HG02852 (cell line): ENCODE measurements at regions not wholly inside any gene's neighbourhood (a gene's known extent, or its start where the extent isn't known, plus 50 kb on each side); places are given as distances from the start of the nearest gene placed in this dataset.

Experiments used
- ATAC-seq: cut with Tn5 transposase; IDR thresholded peaks from one replicate; pipeline ENCODE4 v1.9.1; 2021; ENCODE audit warnings: mild to moderate bottlenecking, moderate library complexity; ENCODE audit not compliant: unreplicated experiment

DNA sequence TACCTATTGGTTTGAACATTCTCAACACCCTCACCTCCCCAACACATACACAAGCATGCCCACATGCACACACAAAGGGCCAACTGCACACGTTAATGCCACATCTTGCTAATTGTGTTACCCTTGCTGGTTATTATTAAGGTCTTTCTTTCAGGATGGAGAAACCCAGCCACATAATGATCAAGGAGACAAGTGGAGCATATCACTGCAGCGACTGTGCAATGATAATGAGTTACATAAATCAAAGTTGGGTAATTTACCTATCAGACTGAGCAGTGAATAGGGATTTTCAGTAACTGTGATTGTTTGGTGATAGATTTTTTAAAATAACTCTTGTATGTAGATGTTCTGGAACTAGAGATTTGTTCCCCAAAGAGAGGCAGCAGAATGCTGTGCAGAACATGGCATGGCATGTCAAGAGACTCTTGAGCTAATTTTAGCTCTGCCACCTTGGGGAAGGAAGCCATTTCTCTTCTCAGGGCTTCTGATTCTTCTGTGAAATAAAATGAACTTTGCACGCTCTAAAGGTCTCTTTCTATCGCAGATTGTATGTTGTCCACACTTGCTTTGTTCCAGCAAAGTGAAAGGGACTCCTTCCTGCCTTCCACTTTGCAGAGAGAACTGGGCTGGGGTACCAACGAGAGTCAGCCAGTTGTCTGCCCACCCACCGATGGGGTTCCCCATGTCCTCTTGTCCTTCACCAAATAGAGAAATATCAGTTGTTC, 126.0 kb upstream of the CAMK1G start:
- no peak for ATAC-seq

DNA sequence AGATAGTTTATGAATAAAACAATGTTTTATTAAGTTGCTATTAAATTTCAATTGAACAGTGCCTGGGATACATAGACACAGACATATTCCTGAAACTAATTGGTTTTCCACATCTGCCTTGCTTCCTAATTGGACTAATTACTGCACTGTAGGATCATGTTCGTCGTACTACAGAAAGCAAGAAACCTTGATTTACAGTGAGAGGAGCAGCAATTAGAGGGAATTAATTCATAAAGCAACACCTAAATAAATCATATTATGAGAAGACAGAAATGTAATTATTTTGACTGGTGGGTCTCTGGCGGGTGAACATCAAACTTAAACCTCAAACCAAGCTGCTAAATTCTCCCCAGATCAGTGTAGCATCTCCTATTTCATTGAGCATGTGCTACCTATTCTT, 124.6 kb upstream of the CAMK1G start:
- no peak for ATAC-seq

DNA sequence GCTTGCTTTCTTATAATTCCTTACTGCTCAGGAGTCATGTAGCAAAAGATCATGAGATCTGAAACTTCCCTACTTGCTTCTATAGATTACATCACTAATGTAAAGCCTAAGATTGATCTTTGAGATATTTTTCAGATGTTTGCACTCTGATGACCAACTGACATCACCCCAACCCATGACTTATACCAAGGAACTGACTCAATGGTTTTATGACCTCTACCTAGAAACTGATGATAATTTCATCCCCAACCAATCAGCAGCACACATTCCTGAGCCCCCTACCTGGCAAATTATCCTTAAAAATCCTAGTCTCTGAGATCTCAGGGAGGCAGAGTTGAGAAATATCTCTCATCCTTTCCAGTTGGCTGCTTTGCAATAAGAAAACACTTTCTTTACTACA, 122.3 kb upstream of the CAMK1G start:
- ATAC-seq, result no peak

DNA sequence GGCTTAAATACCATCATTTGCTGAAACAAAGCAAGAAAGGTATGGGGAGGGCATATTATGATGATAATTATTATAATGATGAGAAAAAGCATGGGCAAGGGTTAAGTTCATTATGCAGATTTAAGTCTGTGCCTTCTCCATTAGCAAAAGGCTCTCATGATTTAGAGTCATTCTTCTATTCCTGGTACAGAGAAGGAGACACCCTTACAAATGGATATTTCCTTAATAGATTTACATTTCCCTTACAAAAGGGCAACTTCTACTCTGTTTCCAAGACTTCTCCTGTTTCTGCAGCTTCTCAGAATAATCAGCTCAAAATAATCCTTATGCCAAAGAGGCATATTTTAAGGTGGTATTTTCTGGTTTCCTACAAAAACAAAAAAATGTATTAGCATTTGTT, 121.1 kb upstream of the CAMK1G start:
- no peak for ATAC-seq

DNA sequence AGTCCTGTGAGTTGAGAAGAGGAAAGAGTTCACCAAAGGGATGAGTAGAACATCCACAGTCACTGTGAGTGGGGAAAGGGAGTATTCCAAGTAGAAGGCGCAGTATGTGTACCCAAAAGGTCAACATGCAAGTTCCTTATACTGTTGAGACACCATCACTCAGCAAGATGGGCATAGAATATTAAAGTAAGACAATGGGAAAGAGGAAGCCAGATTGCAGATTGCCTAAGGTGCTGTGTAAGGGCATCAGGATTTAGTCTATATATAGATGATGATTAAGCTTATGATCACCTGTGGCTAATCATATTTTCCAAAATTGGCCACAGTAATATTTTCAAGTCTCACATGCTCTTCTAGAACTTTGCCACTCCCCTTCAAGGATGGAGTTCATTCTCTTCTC, 120.1 kb upstream of the CAMK1G start:
- ATAC-seq, result no peak

DNA sequence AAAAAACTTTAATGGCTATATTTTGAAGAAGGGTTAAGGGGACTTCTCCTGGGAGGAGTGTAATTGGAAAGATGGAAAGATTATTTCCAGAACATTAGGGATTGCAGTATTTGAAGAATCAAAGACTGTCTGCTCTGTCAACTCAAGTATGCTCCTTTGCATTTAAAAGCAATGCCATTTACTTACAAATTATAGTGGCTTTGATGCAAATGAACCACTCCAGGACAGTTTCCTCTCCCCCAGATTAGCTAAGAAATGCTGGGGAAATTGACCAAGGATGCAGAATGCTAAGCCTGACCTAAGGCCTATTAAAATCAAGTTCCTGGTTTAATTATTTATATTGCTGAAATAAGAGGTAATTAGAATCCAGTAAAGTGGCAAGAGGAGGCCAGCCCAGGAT, 110.5 kb upstream of the CAMK1G start:
- no peak for ATAC-seq

DNA sequence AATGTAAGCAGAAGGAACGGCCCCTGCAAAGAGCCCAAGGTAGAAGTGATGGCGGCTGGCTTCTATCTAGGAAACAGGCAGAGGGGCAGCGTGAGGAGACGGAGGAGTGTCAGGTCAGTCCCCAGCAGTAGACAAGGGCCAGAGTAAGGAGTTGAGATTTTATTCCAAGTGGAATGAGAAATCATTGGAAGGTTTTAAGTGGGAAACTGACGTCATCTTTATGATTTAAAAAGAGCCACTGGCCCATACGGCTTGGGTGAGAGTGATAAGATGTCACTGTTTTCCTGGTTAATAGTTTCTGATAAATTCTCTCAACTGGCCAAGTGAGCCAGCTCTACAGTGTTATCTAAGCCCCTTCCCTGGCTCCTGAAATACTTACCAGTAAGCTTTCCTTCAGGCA, 103.2 kb upstream of the CAMK1G start:
- ATAC-seq, result no peak

DNA sequence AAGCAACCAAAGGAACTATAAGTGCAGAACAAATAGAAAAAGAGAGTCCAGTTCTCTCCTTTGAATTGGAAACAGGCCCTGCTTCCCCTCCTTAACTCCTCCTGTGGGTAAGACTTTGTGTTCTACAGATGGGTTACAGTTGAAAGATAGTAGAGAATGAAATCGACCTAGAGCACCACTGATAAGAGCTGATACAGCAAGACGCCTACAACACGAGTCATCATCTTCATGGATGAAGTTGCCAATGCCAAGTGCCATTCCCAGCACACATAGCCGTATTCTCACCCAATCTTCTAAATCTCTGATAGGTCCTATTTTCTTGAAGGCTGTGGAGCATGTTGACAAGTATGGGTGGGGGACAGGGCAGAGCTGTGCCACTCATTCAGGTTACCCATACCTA, 99.8 kb upstream of the CAMK1G start:
- no peak for ATAC-seq

DNA sequence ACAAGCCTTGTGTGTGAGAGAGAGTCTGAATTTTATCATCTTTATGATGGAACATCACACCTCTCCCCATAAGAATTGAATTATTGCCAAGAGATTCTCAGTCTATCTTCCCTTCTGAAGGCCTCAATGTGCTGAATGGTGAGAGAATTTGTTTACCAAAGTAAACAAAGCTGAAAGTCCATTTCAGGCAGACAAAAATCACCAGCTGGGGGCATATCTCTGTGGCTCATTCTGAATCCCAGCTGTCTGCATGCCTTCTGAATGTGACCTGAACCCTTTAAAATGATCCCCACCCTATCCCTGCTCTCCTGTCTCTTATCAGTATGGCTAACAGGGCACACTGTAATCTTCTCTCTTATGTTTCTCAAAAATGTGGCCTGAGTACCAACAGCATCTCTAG, 99.1 kb upstream of the CAMK1G start:
- no peak for ATAC-seq

DNA sequence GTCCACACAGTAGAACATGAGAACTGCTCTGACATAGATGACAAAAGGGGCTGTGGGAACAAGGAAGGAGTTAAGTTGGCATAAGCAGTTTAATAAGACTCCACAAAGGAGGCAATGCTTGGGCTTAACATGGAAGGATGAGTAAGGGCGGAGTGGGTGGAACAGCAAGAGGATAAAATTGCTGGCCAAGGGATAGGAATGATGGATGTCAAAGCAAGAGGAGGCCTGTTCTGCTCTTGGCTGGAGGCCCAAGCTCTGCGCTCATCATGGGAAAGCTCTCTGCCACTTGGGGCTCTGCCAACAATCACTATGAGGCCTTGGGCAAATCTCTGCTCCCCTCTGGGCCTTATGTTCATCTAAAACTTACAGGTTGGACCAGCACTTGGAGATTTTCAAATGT, 98.3 kb upstream of the CAMK1G start:
- ATAC-seq, result no peak

DNA sequence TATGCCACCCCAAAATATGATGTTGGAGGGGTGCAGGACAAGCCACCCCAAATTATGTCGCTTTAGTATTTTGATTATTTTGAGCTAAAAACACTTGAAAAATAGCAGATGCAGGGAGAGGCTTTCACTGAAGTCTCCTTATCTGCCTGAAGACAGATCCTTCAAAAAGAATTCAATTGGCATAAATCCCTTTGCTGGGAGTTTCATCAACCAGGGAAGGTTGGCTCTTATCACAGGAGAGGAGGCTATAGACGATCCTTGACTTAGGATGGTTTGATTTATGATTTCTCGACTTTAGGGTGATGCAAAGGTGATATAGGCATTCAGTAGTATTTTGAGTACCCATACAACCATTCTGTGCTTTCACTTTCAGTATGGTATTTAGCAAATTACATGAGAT, 97.8 kb upstream of the CAMK1G start:
- ATAC-seq, result no peak

DNA sequence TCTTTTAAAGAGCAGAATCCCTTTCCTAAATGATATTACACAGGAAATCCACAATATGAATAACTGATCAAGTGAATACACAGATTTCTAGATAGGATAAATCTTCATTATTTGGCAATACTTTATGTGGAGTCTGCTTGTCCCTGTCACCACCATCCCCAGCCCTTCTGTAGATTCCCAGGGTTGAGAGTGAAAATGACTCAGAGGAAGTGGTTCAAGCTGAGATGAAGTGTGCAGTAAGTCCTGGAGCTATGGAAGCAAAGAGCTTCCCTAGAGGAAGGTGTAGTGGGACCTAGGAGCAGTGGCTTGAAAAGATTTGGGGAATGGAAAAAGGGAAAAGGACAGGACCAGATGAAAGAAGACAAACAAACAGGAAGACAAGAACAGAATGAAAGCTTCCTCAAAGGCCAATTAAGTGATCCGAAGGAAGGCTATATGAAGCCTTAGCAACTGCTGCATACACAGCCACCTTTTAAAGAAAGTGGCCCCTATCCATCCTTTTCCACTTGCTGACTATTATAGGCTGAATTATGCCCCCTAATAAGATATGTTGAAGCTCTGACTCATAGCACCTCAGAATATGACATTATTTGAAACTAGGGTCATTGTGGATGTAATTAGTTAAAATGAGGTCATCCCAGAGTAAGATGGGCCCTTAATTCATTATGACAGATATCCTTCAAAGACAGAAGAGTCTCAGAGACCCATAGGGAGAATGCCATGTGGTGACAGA, 96.5 kb upstream of the CAMK1G start:
- no peak for ATAC-seq

DNA sequence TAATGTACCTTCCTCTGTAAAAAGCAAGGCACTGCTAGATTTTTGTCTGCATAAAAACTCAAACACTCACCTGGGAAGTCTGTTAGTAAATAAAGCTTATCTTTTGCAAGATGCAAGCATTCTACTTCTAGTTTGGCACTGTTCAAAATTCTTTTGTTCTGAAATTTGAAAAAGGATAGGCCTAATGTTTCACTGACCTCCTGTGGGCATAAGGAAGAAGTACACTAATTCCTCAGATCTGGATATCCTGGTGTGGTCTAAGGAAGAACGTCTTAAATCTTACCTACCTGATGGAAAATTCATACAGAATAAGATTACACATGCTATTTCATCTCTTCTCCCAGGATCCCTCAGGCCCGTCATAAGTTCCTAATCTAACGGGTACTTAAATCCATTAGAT, 93.5 kb upstream of the CAMK1G start:
- no peak for ATAC-seq

DNA sequence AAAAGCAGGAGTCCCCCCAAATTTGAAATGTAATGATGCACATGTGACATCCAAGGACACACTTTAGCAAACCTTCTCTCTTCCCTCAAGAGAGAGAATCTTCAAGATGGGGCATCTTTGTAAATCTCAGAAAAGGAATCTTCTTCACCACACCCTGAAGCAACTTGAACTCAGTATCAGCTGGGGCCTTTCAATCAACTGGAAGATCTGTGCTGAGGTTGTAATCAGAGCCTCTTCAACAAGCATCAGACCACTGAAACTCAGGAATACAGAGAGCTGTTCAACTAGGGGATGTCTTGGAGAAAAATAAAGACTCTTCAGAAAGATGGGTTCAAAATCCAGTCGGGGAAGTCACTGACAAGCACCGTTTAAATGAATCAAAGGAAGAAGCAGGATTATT, 92.5 kb upstream of the CAMK1G start:
- no peak for ATAC-seq

DNA sequence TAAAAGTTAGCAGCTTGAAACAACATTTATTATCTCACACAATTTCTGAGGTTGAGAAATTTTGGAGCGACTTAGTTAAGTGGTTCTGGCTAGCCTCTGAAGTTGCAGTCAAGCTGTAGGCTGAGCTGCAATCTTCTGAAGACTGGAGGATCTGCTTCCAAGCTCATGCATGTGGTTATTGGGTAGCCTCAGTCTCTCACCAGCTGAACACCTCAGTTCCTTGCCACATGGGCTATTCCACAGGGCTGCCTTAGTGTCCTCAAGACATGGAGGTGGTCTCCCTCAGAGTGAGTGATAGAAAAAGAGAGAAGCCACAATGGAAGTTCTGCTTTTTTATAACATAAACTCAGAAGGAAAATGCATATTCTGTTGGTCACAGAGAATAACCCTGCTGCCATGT, 92.0 kb upstream of the CAMK1G start:
- no peak for ATAC-seq

DNA sequence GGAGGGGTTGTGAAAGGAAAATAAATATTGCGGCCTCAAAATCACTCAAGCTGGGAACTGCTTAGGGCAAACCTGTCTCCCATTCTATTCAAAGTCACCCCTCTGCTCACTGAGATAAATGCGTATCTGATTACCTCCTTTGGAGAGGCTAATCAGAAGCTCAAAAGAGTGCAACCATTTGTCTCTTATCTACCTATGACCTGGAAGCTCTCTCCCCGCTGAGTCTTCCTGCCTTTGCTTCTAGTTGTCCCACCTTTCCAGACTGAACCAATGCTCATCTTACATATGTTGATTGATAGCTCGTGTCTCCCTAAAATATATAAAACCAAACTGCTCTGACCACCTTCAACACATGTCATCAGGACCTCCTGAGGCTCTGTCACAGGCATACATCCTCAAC, 91.6 kb upstream of the CAMK1G start:
- no peak for ATAC-seq

DNA sequence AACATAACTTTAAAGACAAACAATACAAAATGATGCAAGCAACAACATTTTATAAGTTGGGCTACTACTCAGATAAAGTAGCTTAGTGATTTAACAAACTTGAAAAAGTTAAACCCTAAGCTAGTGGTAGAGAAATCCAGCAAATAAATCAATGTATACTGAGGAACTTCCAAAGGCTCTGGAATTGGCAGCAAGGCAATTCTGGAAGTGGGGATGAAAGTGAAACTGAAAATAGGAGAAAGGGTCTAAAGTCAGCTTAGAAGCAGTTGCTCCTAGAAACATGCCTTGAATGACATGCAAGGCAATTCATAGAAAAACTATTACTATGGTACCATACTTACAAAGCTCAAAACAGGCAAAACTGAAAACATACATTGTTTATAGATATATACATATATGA, 90.0 kb upstream of the CAMK1G start:
- ATAC-seq, result no peak

DNA sequence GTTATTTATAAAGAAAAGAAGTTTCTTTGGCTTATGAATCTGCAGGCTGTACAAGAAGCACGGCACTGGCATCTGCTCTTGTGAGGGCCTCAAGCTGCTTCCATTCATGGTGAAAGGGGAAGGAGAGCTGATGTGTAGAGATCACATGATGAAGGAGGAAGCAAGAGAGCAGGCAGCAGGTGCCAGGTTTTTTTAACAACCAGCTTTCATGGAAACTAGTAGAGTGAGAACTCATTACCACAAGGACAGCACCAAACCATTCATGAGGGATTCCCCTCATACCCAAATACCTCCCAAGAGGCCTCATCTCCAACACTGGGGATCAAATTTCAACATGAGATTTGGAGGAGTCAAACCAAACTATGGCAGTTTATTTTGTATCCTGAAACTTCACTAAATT, 85.8 kb upstream of the CAMK1G start:
- no peak for ATAC-seq

DNA sequence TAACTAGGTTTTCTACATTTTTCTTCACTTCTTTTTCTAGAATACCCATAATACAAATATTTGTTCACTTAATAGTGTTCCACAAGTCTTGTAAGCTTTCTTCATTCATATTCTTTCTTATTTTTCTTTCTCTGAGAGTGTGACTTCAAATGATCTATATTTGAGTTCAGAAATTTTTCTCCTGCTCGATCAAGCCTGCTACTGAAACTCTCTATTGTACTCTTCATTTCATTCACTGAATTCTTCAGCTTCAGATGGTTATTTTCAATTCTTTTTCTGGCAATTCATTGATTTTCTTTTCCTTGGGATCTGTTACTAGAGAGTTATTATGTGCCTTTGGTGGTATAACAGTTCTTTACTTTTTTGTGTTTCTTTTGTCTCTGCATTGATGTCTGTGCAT, 82.5 kb upstream of the CAMK1G start:
- ATAC-seq, result no peak

DNA sequence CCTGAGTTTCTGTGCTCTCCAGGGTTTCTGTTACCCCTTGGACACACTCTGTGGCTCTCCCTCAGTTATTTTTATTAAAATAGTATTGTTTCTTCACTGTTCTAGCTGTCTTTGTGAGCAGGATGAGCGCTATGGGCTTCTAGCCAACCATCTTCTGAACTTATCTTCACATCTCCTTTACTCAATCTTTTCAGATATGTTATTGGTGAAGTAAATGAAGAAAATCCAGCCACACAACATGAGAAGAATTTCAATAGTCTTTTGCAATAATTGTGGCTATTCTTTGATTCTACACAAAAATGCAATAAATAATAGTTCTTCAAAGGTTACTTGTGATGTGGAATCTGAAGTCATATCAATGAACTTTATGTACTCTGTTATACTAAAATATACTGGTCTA, 80.3 kb upstream of the CAMK1G start:
- no peak for ATAC-seq

DNA sequence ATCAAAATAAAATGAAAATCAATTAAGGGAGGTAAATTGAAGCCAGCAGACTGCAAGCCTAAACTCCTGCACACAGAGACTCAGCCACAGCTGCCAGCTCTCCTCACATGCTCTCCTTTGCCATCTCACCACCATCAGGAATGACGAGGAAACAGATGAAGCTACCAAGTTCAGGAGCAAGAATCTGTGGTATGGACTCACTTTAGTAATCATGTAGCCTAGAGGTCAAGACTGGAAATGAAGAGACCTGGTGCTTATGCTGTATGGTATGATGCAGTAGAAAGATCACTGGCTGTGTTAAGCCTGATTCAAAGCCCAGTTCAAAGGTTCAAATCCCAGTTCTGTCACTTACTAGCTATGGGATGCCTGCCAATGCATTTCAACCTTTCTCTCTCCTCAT, 78.9 kb upstream of the CAMK1G start:
- no peak for ATAC-seq

DNA sequence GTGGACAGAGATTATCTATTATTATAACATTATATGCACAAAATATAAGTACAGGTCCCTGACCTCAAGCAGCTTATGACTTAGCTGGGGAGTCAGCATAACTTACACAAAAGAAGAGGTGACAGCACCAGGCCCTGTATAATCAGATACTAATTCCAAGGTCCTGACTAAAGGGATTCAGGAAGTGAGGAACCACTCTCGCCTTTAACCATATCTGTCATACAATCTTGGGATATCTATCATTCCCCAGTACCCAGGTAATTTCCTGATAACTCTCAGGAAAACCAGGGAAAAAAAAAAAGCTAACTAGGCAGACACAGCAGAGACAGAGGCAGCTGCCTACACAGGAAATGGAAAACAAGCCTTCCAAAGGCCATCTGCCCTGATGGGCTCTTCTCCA, 78.5 kb upstream of the CAMK1G start:
- no peak for ATAC-seq

DNA sequence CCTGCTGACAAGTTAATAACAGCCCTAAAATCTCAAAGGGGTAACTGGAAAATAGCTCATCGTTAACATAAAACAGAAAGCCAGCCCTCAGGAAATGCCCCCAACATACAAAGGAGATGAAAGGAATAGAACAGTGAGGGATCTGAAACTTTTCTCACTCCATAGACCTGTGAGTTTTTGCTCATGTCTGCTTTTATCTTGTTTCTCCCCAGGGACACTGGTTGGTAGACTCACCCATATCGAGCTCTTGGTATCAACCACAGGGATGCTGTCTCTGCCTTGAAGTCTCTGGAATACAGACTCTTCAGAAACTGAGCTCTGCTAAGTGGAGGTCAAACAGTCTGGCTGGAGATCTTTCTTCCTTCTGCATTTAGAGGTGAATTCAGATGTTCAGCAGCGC, 77.4 kb upstream of the CAMK1G start:
- no peak for ATAC-seq
